ENCODE measurements at regions not wholly inside any gene's neighbourhood (a gene's known extent, or its start where the extent isn't known, plus 50 kb on each side); places are given as distances from the start of the nearest gene placed in this dataset.

DNA sequence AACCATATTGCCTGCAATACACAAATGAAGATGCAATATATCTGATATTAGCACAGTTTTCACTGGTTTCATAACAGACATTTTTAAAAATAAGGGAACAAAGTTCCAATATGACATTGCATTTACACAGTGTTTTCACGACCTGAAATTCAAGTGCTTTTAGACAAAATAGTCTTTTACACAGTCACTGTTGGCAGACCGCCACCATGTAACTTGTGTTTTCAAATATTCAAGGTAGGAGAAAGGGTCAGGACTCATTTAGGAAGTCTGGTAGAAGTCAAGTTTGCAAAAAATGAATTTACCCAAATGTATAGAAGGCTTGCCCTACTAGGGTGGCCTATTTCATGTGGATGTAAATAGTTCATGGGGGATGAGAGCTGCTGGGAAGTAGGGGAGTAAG lies 98.1 kb upstream of the TAS2R1 start:
- ATAC-seq (ENCODE audit: low read depth), result no peak
- Histone ChIP-seq H4K5ac (ENCODE audit: low read depth, low read length) (no peak overlapping the region), H3K18ac (ENCODE audit: low read depth, low read length) (no peak overlapping the region), H2BK15ac (ENCODE audit: low read depth, low read length) (no peak overlapping the region), H3K27me3 (ENCODE audit: control insufficient read depth, insufficient read depth, low read length) (no peaks in the 10 kb centered on the region), H2BK5ac (ENCODE audit: low read depth, low read length, poor library complexity, severe bottlenecking) (no peak overlapping the region), H2AFZ (replicated peaks; ENCODE audit: low read length, poor library complexity) (no peak overlapping the region), H3K4ac (ENCODE audit: low read depth, low read length) (no peak overlapping the region), H3K9me3 (ENCODE audit: control insufficient read depth, insufficient read depth, low read length) (no peaks in the 10 kb centered on the region), H3K9me1 (ENCODE audit: insufficient read depth, low read length) (no peaks in the 10 kb centered on the region; the same call in 1 of the 2 replicates), H4K20me1 (ENCODE audit: insufficient read depth, low read length) (no peaks in the 10 kb centered on the region), H3K36me3 (ENCODE audit: control insufficient read depth, insufficient read depth, low read length) (no peaks in the 10 kb centered on the region), H3K27ac (ENCODE audit: insufficient read depth, low read length) (no peak overlapping the region), H3K56ac (ENCODE audit: extremely low read depth, insufficient read depth, low read length) (no peak overlapping the region), H3K4me3 (ENCODE audit: insufficient read depth, low read depth, low read length) (no peak overlapping the region), H4K91ac (ENCODE audit: insufficient read depth, low read depth, low read length) (no peak overlapping the region), H2AK9ac (replicated peaks; ENCODE audit: low read depth, low read length, poor library complexity) (no peak overlapping the region), H2BK120ac (ENCODE audit: low read depth, low read length) (no peak overlapping the region), H3K4me1 (ENCODE audit: control insufficient read depth, insufficient read depth, low read length) (no peaks in the 10 kb centered on the region), H3K4me2 (ENCODE audit: low read depth, low read length) (no peak overlapping the region), H3K79me1 (ENCODE audit: low read depth in 1 of 2, low read length in 2 of 2) (no peaks in the 10 kb centered on the region), H3K23ac (ENCODE audit: low read depth, low read length) (no peak overlapping the region), H3K9ac (ENCODE audit: low read depth, low read length) (no peak overlapping the region), H2AK5ac (ENCODE audit: low read depth, low read length) (no peak overlapping the region), H4K8ac (ENCODE audit: low read depth in 2 of 2, low read length in 2 of 2) (no peak overlapping the region), H2BK20ac (ENCODE audit: low read depth, low read length) (no peak overlapping the region), H3K14ac (replicated peaks; ENCODE audit: low read depth, low read length) (no peak overlapping the region)
- TF ChIP-seq RFX5 (IDR thresholded peaks at IDR 0.05; ENCODE audit: low read depth, low read length) (no peak), MAFK (IDR thresholded peaks at IDR 0.05; ENCODE audit: low read depth, low read length) (no peak), SMC3 (IDR thresholded peaks at IDR 0.05; ENCODE audit: low read depth, low read length) (no peak), MAZ (IDR thresholded peaks at IDR 0.05; ENCODE audit: borderline replicate concordance, low read depth, low read length) (no peak), ELK1 (IDR thresholded peaks at IDR 0.05; ENCODE audit: borderline replicate concordance, low read depth, low read length) (no peak), POLR2A (IDR thresholded peaks at IDR 0.05; ENCODE audit: low read depth, low read length) (no peak), FOS (IDR thresholded peaks at IDR 0.05; ENCODE audit: low read depth, low read length) (no peak), CEBPB (IDR thresholded peaks at IDR 0.05; ENCODE audit: low read depth, low read length) (no peak), BHLHE40 (IDR thresholded peaks at IDR 0.05; ENCODE audit: low read depth, low read length) (no peak), NFE2L2 (IDR thresholded peaks at IDR 0.05; ENCODE audit: low read depth, low read length) (no peak), RCOR1 (IDR thresholded peaks at IDR 0.05; ENCODE audit: insufficient replicate concordance, low read length) (no peak), CHD1 (IDR thresholded peaks at IDR 0.05; ENCODE audit: low read depth, low read length) (no peak), MXI1 (IDR thresholded peaks at IDR 0.05; ENCODE audit: borderline replicate concordance, low read depth, low read length) (no peak), RAD21 (IDR thresholded peaks at IDR 0.05; ENCODE audit: low read length) (no peak)
- TF ChIP-seq, protein P1, sequence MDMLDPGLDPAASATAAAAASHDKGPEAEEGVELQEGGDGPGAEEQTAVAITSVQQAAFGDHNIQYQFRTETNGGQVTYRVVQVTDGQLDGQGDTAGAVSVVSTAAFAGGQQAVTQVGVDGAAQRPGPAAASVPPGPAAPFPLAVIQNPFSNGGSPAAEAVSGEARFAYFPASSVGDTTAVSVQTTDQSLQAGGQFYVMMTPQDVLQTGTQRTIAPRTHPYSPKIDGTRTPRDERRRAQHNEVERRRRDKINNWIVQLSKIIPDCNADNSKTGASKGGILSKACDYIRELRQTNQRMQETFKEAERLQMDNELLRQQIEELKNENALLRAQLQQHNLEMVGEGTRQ (IDR thresholded peaks at IDR 0.05; ENCODE audit: low read depth, low read length), result no peak
- TF ChIP-seq, protein P2, sequence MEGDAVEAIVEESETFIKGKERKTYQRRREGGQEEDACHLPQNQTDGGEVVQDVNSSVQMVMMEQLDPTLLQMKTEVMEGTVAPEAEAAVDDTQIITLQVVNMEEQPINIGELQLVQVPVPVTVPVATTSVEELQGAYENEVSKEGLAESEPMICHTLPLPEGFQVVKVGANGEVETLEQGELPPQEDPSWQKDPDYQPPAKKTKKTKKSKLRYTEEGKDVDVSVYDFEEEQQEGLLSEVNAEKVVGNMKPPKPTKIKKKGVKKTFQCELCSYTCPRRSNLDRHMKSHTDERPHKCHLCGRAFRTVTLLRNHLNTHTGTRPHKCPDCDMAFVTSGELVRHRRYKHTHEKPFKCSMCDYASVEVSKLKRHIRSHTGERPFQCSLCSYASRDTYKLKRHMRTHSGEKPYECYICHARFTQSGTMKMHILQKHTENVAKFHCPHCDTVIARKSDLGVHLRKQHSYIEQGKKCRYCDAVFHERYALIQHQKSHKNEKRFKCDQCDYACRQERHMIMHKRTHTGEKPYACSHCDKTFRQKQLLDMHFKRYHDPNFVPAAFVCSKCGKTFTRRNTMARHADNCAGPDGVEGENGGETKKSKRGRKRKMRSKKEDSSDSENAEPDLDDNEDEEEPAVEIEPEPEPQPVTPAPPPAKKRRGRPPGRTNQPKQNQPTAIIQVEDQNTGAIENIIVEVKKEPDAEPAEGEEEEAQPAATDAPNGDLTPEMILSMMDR (conservative IDR thresholded peaks at IDR 0.05; ENCODE audit: low read depth, low read length), result no peak
- WGBS, 2 experiments (ENCODE audit: extremely low coverage in 2 of 2, insufficient read length in 1 of 2), result 20% methylated on average over 1 of the region's 2 CpGs; no CpG with 5 or more reads in 1 of the 2 experiments
- no peak for DNase-seq
- in situ Hi-C loops (cut with MboI; ENCODE audit: low sequenced_read_pairs), result no loop called here
- ChIA-PET POLR2A (ENCODE audit: unreplicated experiment) (no interaction called here), CTCF (no interaction called here)
- dilution Hi-C loops (cut with HindIII; ENCODE audit: low sequenced_read_pairs, unreplicated experiment), result no loop called here
- BruUV-seq (replicated peaks), result no TSS peak
- intact Hi-C loops (cut with micrococcal nuclease), result no loop called here

Measured in IMR-90 (cell line).